Neuronal stem cell (in vitro differentiated cells): ENCODE measurements at regions not wholly inside any gene's neighbourhood (a gene's known extent, or its start where the extent isn't known, plus 50 kb on each side); places are given as distances from the start of the nearest gene placed in this dataset.
A peak's percentile ranks its signal among the peaks of the same experiment; 100 is the strongest.

ENCODE experiments used
- DNase-seq: peaks from one replicate; pipeline ENCODE4 v3.0.0-alpha.2; 2013; ENCODE audit warnings: low spot score
- H2AFZ ChIP-seq: one replicate; pipeline ENCODE4 v1.6.1; 2013; ENCODE audit warnings: mild to moderate bottlenecking, low read length, inconsistent platforms
- H2AK5ac ChIP-seq: 2 replicates; pipeline ENCODE4 v1.6.1; 2013; ENCODE audit warnings: low read depth, mild to moderate bottlenecking, inconsistent platforms, low read length, moderate library complexity, mixed read lengths
- H2BK120ac ChIP-seq: 2 replicates; pipeline ENCODE4 v1.6.1; 2013; ENCODE audit warnings: low read depth, mild to moderate bottlenecking, inconsistent platforms, low read length, moderate library complexity, mixed read lengths
- H2BK12ac ChIP-seq: one replicate; pipeline ENCODE4 v1.6.1; 2013; ENCODE audit warnings: low read length, inconsistent platforms
- H2BK15ac ChIP-seq: 2 replicates; pipeline ENCODE4 v1.6.1; 2013; ENCODE audit warnings: mild to moderate bottlenecking, low read length, inconsistent platforms, mixed read lengths
- H2BK5ac ChIP-seq: one replicate; pipeline ENCODE4 v1.6.1; 2013; ENCODE audit warnings: inconsistent platforms, mild to moderate bottlenecking, low read length, moderate library complexity
- H3K14ac ChIP-seq: one replicate; pipeline ENCODE4 v1.6.1; 2013; ENCODE audit warnings: low read length, inconsistent platforms
- H3K18ac ChIP-seq: 2 replicates; pipeline ENCODE4 v1.6.1; 2013; ENCODE audit warnings: low read length, inconsistent platforms
- H3K23ac ChIP-seq: 2 replicates; pipeline ENCODE4 v1.6.1; 2013; ENCODE audit warnings: low read depth, mild to moderate bottlenecking, mixed read lengths, low read length, inconsistent platforms; ENCODE audit not compliant: poor library complexity
- H3K27ac ChIP-seq: replicated peaks from 3 replicates; pipeline ENCODE4 v1.5.1; 2013; ENCODE audit warnings: low read length, inconsistent platforms
- H3K27me3 ChIP-seq, 3 experiments: 2 replicates each; pipeline ENCODE4 v1.6.1; 2013; ENCODE audit warnings: low read length in 3 of 3, mild to moderate bottlenecking in 2 of 3, inconsistent platforms in 1 of 3, low read depth in 1 of 3, mixed read lengths in 1 of 3, moderate library complexity in 1 of 3; ENCODE audit not compliant: control insufficient read depth in 3 of 3, insufficient read depth in 3 of 3
- H3K36me3 ChIP-seq, 2 donors: replicated peaks in 1 of 2; 2 replicates each; pipeline ENCODE4 v1.6.1; 2013; ENCODE audit warnings: low read length in 2 of 2; ENCODE audit not compliant: control insufficient read depth in 2 of 2, insufficient read depth in 2 of 2
- H3K4ac ChIP-seq: 2 replicates; pipeline ENCODE4 v1.6.1; 2013; ENCODE audit warnings: inconsistent platforms, mild to moderate bottlenecking, low read length, moderate library complexity
- H3K4me1 ChIP-seq, 2 donors: 1 replicate in 1 of 2; 2 replicates in 1 of 2; pipeline ENCODE4 v1.6.1; 2013; ENCODE audit warnings: low read length in 2 of 2, low read depth in 1 of 2; ENCODE audit not compliant: control insufficient read depth in 2 of 2, insufficient read depth in 1 of 2
- H3K4me2 ChIP-seq: one replicate; pipeline ENCODE4 v1.6.1; 2013; ENCODE audit warnings: mild to moderate bottlenecking, low read length, inconsistent platforms; ENCODE audit not compliant: insufficient read depth, poor library complexity, severe bottlenecking
- H3K4me3 ChIP-seq, 2 donors: 2 replicates each; pipeline ENCODE4 v1.5.1; 2013; ENCODE audit warnings: low read length in 2 of 2, mild to moderate bottlenecking in 2 of 2, inconsistent platforms in 1 of 2, moderate library complexity in 1 of 2
- H3K79me1 ChIP-seq: one replicate; pipeline ENCODE4 v1.6.1; 2013; ENCODE audit warnings: low read depth, mild to moderate bottlenecking, inconsistent platforms, low read length, moderate library complexity
- H3K9ac ChIP-seq: one replicate; pipeline ENCODE4 v1.6.1; 2013; ENCODE audit warnings: mild to moderate bottlenecking, low read depth, low read length, inconsistent platforms; ENCODE audit not compliant: poor library complexity
- H3K9me3 ChIP-seq, 2 donors: replicated peaks in 1 of 2; 2 replicates each; pipeline versions ENCODE3 to v1.6.1; 2013; ENCODE audit warnings: low read length in 2 of 2, mild to moderate bottlenecking in 2 of 2, inconsistent platforms in 1 of 2, low read depth in 1 of 2, mixed read lengths in 1 of 2, moderate library complexity in 1 of 2; ENCODE audit not compliant: control insufficient read depth in 2 of 2, insufficient read depth in 1 of 2
- H4K8ac ChIP-seq: one replicate; pipeline ENCODE4 v1.6.1; 2013; ENCODE audit warnings: low read depth, mild to moderate bottlenecking, inconsistent platforms, low read length, moderate library complexity
- H4K91ac ChIP-seq: one replicate; pipeline ENCODE4 v1.6.1; 2013; ENCODE audit warnings: low read length, low read depth, mild to moderate bottlenecking, inconsistent platforms; ENCODE audit not compliant: poor library complexity
- WGBS, 2 donors: extraction: QIAGEN DNeasy Blood & Tissue Kit; methylation state at CpG; one replicate each; pipeline ENCODE4 v1.1.7; 2013; ENCODE audit warnings: missing lambda C conversion rate in 2 of 2, mixed read lengths in 1 of 2; ENCODE audit not compliant: insufficient read length in 2 of 2, insufficient replicate concordance in 1 of 2; ENCODE audit errors: extremely low coverage in 2 of 2; 5-methylcytosine and 5-hydroxymethylcytosine counted together

DNA sequence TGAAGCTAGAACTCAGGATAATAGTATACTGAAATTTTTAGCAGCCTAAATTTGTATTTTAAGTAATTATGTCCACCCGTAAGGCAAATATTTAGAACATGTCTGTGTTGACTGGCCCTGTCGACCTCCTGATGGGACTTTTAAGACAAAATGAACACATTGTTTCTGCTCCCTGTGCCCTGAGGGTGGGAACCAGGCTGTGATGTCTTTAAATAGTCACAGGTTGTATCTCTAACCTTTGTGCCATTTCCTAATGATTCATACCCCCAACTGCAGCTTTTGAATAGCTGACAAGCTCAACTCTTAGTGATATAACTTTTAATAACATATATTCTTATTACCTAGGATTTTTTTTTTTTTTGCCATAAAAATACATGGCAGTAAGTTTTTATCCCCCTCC is 494.9 kb upstream of the AKR1E2 start:
- Histone ChIP-seq H2BK15ac (no peak overlapping the region), H3K4me1 (peaks cover 0 to 1% of the 10 kb centered on the region in 2 donors), H4K91ac (no peak overlapping the region), H2BK12ac (no peak overlapping the region), H2BK120ac (no peak overlapping the region), H3K36me3 (no peaks in the 10 kb centered on the region), H3K14ac (no peak overlapping the region), H2AK5ac (no peak overlapping the region), H2AFZ (no peak overlapping the region), H3K9ac (no peak overlapping the region), H3K27me3 (no peaks in the 10 kb centered on the region), H3K4me2 (no peak overlapping the region), H2BK5ac (no peak overlapping the region), H3K9me3 (peaks cover 0 to 6% of the 10 kb centered on the region in 2 donors), H3K23ac (no peak overlapping the region), H4K8ac (no peak overlapping the region), H3K27ac (no peak overlapping the region), H3K4me3 (no peak overlapping the region), H3K79me1 (no peaks in the 10 kb centered on the region), H3K4ac (no peak overlapping the region), H3K18ac (no peak overlapping the region)
- WGBS, 2 donors, result no CpG with 5 or more reads among the region's 2 CpGs
- no peak for DNase-seq

DNA sequence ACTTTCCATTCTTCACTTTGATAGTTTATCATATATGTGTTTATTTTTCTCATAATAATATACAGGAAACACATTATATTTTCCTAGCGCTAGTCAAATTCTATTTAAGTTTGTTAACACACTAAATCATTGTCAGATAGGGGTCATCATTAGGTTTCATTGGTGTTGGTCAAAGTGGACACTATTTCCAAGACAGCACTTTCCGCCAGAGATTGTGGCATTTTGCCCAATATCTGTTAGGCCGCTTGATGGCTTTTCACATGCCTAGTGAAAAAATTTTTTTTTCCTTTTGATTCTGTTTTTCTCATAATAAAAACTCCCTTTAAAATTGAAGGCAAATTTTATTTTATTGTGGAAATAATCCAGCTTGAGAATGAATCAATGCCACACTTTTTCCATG is 495.4 kb upstream of the AKR1E2 start:
- H2BK15ac ChIP-seq, result no peak overlapping the region
- H2BK120ac ChIP-seq, result no peak overlapping the region

DNA sequence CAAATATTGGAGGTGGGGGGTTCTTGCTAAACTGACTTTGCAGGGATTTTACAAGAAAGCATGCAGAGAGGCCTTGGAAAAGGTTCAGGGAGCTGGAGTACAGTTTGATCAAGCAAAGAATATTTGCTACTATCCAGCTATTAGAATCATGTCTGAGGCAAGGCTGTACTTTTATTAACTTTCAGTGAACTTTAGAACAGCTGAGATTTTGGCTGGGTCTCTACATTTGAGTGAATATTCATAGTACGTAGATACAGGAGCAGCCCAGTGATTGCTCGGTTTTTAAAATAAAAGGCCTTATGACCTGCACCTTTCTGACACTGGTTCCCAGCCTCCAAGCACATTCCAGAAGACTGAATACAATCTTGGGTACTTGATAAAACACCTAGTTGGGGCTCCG is 496.8 kb upstream of the AKR1E2 start:
- Histone ChIP-seq H3K4me2 (no peak overlapping the region), H3K14ac (no peak overlapping the region), H3K27ac (no peak overlapping the region), H2BK15ac (no peak overlapping the region), H3K23ac (no peak overlapping the region), H2BK12ac (no peak overlapping the region), H3K9me3 (peaks cover 0 to 6% of the 10 kb centered on the region in 2 donors), H2AFZ (no peak overlapping the region), H3K4me1 (peaks cover 0 to 1% of the 10 kb centered on the region in 2 donors), H2AK5ac (no peak overlapping the region), H3K18ac (no peak overlapping the region), H2BK5ac (no peak overlapping the region), H3K79me1 (no peaks in the 10 kb centered on the region), H3K4ac (no peak overlapping the region), H4K91ac (no peak overlapping the region), H2BK120ac (no peak overlapping the region), H3K27me3 (no peaks in the 10 kb centered on the region), H3K36me3 (no peaks in the 10 kb centered on the region), H3K9ac (no peak overlapping the region), H4K8ac (no peak overlapping the region), H3K4me3 (no peak overlapping the region)
- no peak for DNase-seq
- WGBS, 2 donors, result no CpG with 5 or more reads among the region's 3 CpGs

More for the DNA sequence above, 495.4 kb upstream of the AKR1E2 start:
- H3K14ac ChIP-seq, result no peak overlapping the region
- no peak overlapping the region for H3K18ac ChIP-seq
- no peak overlapping the region for H4K91ac ChIP-seq
- H3K4ac ChIP-seq, result no peak overlapping the region
- H2AFZ ChIP-seq, result no peak overlapping the region
- H3K27ac ChIP-seq, result no peak overlapping the region
- H2BK5ac ChIP-seq, result no peak overlapping the region
- WGBS, 2 donors, result no CpG with 5 or more reads among the region's 3 CpGs
- no peak overlapping the region for H4K8ac ChIP-seq
- no peaks in the 10 kb centered on the region for H3K79me1 ChIP-seq
- H3K23ac ChIP-seq, result no peak overlapping the region
- no peak overlapping the region for H3K9ac ChIP-seq
- no peak overlapping the region for H2BK12ac ChIP-seq
- H2AK5ac ChIP-seq, result no peak overlapping the region
- no peak overlapping the region for H3K4me2 ChIP-seq
- no peaks in the 10 kb centered on the region for H3K36me3 ChIP-seq
- peaks cover 0 to 6% of the 10 kb centered on the region in 2 donors for H3K9me3 ChIP-seq
- no peaks in the 10 kb centered on the region for H3K27me3 ChIP-seq
- peaks cover 0 to 1% of the 10 kb centered on the region in 2 donors for H3K4me1 ChIP-seq
- DNase-seq, result no peak
- H3K4me3 ChIP-seq, result no peak overlapping the region

- no peaks in the 10 kb centered on the region for H3K79me1 ChIP-seq
- H3K4me2 ChIP-seq, result no peak overlapping the region
- no peak for DNase-seq
- no peak overlapping the region for H4K91ac ChIP-seq
- H2BK120ac ChIP-seq, result no peak overlapping the region
- no peak overlapping the region for H2AFZ ChIP-seq
- no peaks in the 10 kb centered on the region for H3K36me3 ChIP-seq
- H2BK5ac ChIP-seq, result no peak overlapping the region
- no peak overlapping the region for H2BK12ac ChIP-seq
- H2AK5ac ChIP-seq, result no peak overlapping the region
- no peak overlapping the region for H3K27ac ChIP-seq
- H4K8ac ChIP-seq, result peak overlapping the region; percentile 6
- H3K27me3 ChIP-seq, result no peaks in the 10 kb centered on the region
- H3K4me3 ChIP-seq, result no peak overlapping the region
- no peaks in the 10 kb centered on the region for H3K9me3 ChIP-seq
- no peak overlapping the region for H3K4ac ChIP-seq
- no peak overlapping the region for H3K9ac ChIP-seq
- no peak overlapping the region for H3K18ac ChIP-seq
- H3K23ac ChIP-seq, result no peak overlapping the region
- peaks cover 0 to 1% of the 10 kb centered on the region in 2 donors for H3K4me1 ChIP-seq
- H3K14ac ChIP-seq, result no peak overlapping the region
- no peak overlapping the region for H2BK15ac ChIP-seq
- no CpG with 5 or more reads among the region's 5 CpGs for WGBS, 2 donors
These were observed 499.4 kb upstream of the AKR1E2 start for GRCh38 chr10:4326647-4327046.
